T-helper 1 cell treated with Interleukin-12 subunit alpha and Interleukin-12 subunit beta and Interleukin-4 antibody, amounts not matched to agents 30 ng/mL and 1 ng/mL, for 36 hours (primary cell): ENCODE measurements at regions not wholly inside any gene's neighbourhood (a gene's known extent, or its start where the extent isn't known, plus 50 kb on each side); places are given as distances from the start of the nearest gene placed in this dataset.

Experiments used
- intact Hi-C: fragments of 100-400 bp; cut with micrococcal nuclease; formaldehyde crosslinking; loops from one replicate; pipeline ENCODE4 v1.15.1; 2024

- intact Hi-C loops: no loop called here
These were observed 53.9 kb upstream of the CAV2 start for GRCh38 chr7:116445447-116446211.

GRCh38 chr7:116446212-116446855 lies 53.2 kb upstream of the CAV2 start:
- intact Hi-C loops: no loop called here

GRCh38 chr7:116447436-116447835 lies 52.1 kb upstream of the CAV2 start:
- intact Hi-C loops: no loop called here

- intact Hi-C loops: no loop called here
These were observed 51.3 kb upstream of the CAV2 start for GRCh38 chr7:116447966-116448839.

DNA sequence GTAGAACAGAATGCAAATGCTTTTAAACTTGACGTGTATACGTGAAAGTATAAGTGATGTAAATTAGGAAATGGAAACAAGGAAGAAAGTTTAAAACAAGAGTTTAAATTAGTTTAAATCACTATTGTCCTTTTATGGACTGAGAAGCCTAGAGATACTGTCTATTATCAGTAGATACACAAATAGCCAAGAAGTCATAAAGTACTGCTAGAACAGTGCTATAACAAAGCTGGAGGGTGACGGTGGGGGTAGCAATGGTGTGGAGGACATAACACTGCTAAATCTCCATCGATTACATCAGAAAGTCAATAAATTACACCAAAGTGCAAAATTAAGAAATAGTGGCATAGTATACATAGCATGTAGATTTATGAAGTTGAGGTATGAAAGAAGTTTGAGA lies 50.1 kb upstream of the CAV2 start:
- intact Hi-C loops: no loop called here
